Fibroblast of villous mesenchyme (primary cell): ENCODE measurements at regions not wholly inside any gene's neighbourhood (a gene's known extent, or its start where the extent isn't known, plus 50 kb on each side); places are given as distances from the start of the nearest gene placed in this dataset.

ENCODE experiments used
- DNase-seq: peaks from one replicate; pipeline ENCODE4 v3.0.0-alpha.2; 2010; ENCODE audit warnings: low read depth
- H3K4me3 ChIP-seq: 2 replicates; pipeline ENCODE4 v1.5.1; 2011; ENCODE audit warnings: low read depth, mild to moderate bottlenecking, low read length
- TF ChIP-seq, protein P1 (sequence below): IDR thresholded peaks from 2 replicates; pipeline ENCODE4 v1.5.1; 2012; ENCODE audit warnings: low read depth, mild to moderate bottlenecking, low read length; ENCODE audit not compliant: insufficient read depth

DNA sequence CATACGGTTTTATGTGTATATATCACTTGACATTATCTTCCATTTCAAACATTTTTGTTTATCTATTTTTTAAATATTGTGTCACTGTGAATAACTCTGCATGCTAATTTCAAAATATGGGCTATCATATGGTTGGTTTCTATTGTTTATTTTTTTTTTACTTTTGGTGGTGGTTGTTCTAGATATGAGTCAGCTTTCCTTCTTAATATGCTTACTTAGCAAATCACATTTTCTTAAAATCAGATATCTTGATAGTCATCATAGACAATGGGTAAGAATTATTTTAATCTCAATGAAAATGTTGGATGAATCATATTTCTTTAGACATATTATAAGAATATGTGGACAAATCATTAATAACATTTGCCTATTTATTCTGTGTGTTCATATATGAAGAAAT is 881.5 kb downstream of the BRINP3 start:
- H3K4me3 ChIP-seq = no peak overlapping the region
- TF ChIP-seq, protein P1, sequence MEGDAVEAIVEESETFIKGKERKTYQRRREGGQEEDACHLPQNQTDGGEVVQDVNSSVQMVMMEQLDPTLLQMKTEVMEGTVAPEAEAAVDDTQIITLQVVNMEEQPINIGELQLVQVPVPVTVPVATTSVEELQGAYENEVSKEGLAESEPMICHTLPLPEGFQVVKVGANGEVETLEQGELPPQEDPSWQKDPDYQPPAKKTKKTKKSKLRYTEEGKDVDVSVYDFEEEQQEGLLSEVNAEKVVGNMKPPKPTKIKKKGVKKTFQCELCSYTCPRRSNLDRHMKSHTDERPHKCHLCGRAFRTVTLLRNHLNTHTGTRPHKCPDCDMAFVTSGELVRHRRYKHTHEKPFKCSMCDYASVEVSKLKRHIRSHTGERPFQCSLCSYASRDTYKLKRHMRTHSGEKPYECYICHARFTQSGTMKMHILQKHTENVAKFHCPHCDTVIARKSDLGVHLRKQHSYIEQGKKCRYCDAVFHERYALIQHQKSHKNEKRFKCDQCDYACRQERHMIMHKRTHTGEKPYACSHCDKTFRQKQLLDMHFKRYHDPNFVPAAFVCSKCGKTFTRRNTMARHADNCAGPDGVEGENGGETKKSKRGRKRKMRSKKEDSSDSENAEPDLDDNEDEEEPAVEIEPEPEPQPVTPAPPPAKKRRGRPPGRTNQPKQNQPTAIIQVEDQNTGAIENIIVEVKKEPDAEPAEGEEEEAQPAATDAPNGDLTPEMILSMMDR = no peak
- DNase-seq = no peak

DNA sequence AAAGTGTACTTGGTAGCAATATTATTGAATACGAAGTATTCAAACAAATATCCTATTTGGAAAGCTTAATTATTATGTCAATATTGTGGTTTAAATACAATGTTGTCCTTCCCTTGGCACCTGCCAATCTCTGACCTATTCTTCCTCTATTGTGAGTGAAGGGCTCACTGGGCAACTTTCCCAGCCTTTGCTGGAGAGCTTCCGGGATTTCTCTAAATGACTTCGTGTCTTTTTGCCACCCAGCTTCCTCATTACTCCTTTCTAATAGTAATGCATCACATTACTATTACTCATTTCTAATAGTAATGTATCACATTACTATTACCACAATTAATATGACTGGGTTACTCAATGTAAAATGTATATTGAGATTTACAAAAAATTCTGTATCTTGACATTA is 880.6 kb downstream of the BRINP3 start:
- no peak for DNase-seq
- TF ChIP-seq, protein P1 = no peak
- no peak overlapping the region for H3K4me3 ChIP-seq

DNA sequence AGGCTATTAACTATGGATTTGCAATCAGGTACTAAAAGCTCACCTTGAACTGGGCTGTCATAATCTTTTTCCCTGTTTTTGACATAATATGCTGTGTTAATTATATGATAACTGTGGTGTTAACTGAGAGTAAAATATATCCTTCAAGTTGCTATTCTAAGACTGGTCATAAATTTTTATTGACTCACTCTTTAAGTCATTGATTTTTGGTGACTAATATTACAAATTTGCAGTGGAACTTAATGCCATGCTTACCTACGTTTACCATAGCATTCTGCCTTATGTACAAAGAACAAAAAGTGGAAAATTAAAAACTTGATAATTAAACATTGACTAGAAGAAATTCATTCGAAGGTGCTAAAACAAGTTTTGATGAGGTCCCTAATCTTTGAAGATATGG is 872.4 kb downstream of the BRINP3 start:
- TF ChIP-seq, protein P1 = no peak
- H3K4me3 ChIP-seq = no peak overlapping the region
- DNase-seq = no peak

DNA sequence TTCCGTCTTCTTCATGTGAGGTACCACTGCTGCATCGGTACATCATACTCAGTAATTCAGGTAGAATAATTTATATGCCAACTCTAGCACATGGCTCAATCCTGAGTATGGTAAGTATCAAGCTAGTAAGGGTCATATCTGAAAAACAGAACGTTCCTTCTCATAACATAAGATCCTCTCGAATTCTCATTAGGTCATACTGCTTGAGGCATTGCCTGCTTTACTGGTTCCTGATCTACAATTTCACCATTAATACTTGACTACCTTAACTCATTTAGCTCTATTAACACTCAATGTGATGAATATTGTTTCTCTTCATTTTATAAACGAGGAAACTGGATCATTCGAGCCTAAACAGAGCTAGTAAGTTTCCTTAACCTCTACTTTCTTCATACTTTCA is 871.6 kb downstream of the BRINP3 start:
- no peak overlapping the region for H3K4me3 ChIP-seq
- no peak for DNase-seq
- TF ChIP-seq, protein P1 = no peak

DNA sequence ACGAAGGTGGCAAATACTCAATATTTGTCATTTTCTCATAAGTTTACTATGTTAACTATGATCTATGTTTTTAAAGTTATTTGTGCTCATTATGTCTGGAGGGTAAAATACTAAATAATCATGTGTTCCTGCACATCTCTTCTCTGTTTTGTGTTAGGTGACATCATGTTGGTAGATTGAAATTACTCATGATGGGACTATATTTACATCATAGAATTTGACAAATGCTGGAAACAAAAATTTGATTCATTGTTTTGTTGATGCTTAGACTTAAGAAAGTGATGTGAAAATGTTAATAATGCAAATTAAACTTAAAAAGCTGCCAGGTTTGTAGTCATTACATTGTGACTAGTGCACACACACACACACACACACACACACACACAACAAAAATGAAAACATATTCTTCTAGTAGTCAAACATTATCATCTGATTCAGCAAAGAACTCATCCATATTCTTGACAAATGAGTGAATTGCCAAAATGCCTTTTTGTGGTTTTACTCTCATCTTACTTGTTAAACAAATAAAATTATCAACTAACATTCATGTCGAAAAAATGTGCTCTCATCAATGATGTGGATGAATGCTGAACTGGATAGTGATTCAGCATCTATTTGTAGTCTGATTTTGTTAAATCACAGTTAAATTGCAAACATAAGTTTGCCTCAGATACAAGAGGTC is 870.7 kb downstream of the BRINP3 start:
- TF ChIP-seq, protein P1 = no peak
- no peak for DNase-seq
- no peak overlapping the region for H3K4me3 ChIP-seq

DNA sequence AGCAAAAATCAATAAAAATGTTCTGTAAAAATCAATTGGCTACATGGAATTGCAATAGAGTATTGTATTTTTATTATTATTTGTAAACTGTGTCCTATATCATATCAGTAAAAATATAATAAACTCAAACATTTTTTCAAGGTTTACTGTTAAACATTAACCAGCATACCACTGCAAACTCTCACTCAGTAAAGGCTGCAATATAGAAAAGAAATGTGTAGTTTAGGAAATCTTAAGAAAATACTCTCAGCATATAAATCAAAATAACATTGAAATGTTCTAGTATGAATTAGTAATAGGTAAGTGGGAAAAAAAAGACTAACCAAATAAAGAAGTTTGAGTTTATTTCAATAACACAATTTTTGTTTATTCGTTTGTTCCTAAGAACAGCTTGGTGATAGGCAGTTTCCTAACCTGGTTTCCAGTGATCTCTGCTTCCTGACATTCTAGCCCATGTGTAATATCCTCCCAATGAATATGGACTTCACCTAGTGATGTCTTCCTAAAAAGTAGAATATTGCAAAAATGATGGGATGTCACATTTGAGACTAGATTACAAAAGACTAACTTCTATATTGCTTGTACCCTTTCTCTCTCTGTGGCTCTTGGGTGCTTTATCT is 870.1 kb downstream of the BRINP3 start:
- no peak overlapping the region for H3K4me3 ChIP-seq
- no peak for DNase-seq
- TF ChIP-seq, protein P1 = no peak

DNA sequence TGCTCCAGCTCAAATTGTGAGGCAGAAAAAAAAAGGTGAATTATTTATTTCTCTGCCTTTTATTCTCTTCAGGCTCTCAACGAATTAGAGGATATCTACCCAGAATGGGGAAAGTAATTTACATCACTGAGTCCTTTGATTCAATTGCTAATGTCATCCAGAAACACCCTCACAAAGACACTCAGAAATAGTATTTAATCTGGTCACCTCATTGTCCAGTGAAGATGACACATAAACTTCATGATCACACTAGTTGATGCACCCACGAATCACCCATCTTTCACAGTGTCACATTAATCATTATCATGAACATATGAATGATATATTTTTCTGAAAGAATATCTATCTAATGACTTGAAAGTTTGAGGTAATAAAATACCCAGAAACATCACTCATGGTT is 868.5 kb downstream of the BRINP3 start:
- H3K4me3 ChIP-seq = no peak overlapping the region
- TF ChIP-seq, protein P1 = no peak
- DNase-seq = no peak
